MM.1S (cell line): ENCODE measurements at regions not wholly inside any gene's neighbourhood (a gene's known extent, or its start where the extent isn't known, plus 50 kb on each side); places are given as distances from the start of the nearest gene placed in this dataset.

ENCODE experiments used
- DNase-seq: peaks from one replicate; pipeline ENCODE4 v3.0.0-alpha.2; 2015
- H2AFZ ChIP-seq: fragments of 300-600 bp; sonication (generic); 2 replicates; pipeline ENCODE4 v1.6.0; 2016; ENCODE audit warnings: antibody characterized with exemption, low read length
- H3F3A ChIP-seq: fragments of 300-600 bp; sonication (generic); 2 replicates; pipeline ENCODE4 v1.6.1; 2016; ENCODE audit warnings: mild to moderate bottlenecking, antibody characterized with exemption, low read length, moderate library complexity, mixed read lengths; ENCODE audit not compliant: insufficient read depth
- H3K27ac ChIP-seq: fragments of 300-600 bp; sonication (generic); 2 replicates; pipeline ENCODE4 v1.5.1; 2016; ENCODE audit warnings: mild to moderate bottlenecking, low read length
- H3K27me3 ChIP-seq: fragments of 300-600 bp; sonication (generic); replicated peaks from 2 replicates; pipeline ENCODE4 v1.6.0; 2016; ENCODE audit warnings: low read length; ENCODE audit not compliant: insufficient read depth
- H3K36me3 ChIP-seq: fragments of 300-600 bp; sonication (generic); replicated peaks from 2 replicates; pipeline ENCODE4 v1.6.1; 2016; ENCODE audit warnings: mild to moderate bottlenecking, low read length, mixed read lengths; ENCODE audit not compliant: insufficient read depth
- H3K4me1 ChIP-seq: fragments of 300-600 bp; sonication (generic); 2 replicates; pipeline ENCODE4 v1.6.1; 2016; ENCODE audit warnings: low read length, mixed read lengths
- H3K4me2 ChIP-seq: fragments of 300-600 bp; sonication (generic); 2 replicates; pipeline ENCODE4 v1.6.0; 2016; ENCODE audit warnings: low read depth, low read length
- H3K4me3 ChIP-seq: fragments of 300-600 bp; sonication (generic); 2 replicates; pipeline ENCODE4 v1.5.1; 2016; ENCODE audit warnings: low read length, mixed read lengths
- H3K79me2 ChIP-seq: fragments of 300-600 bp; sonication (generic); 2 replicates; pipeline ENCODE4 v1.6.1; 2016; ENCODE audit warnings: mixed run types, low read length, mixed read lengths
- H3K9ac ChIP-seq: fragments of 300-600 bp; sonication (generic); 2 replicates; pipeline ENCODE4 v1.6.1; 2016; ENCODE audit warnings: low read length, mixed read lengths
- H3K9me2 ChIP-seq: fragments of 300-600 bp; sonication (generic); replicated peaks from 2 replicates; pipeline ENCODE4 v1.6.1; 2016; ENCODE audit warnings: mild to moderate bottlenecking, low read length, mixed read lengths; ENCODE audit not compliant: insufficient read depth
- H3K9me3 ChIP-seq: fragments of 300-600 bp; sonication (generic); replicated peaks from 2 replicates; pipeline ENCODE4 v1.6.1; 2016; ENCODE audit warnings: mild to moderate bottlenecking, low read length, mixed read lengths; ENCODE audit not compliant: insufficient read depth
- H4K20me1 ChIP-seq: fragments of 300-600 bp; sonication (generic); 2 replicates; pipeline ENCODE4 v1.6.1; 2016; ENCODE audit warnings: mild to moderate bottlenecking, low read length, moderate library complexity, mixed read lengths; ENCODE audit not compliant: insufficient read depth
- EZH2 ChIP-seq: fragments of 300-600 bp; sonication (generic); optimal IDR thresholded peaks from 2 replicates; pipeline ENCODE3; 2017; ENCODE audit warnings: low read depth, mild to moderate bottlenecking, antibody characterized with exemption, low read length, mixed read lengths
- EZH2phosphoT487 ChIP-seq: fragments of 300-600 bp; sonication (generic); IDR thresholded peaks from 2 replicates; pipeline ENCODE4 v1.6.1; 2018; ENCODE audit warnings: antibody characterized with exemption, low read length
- TF ChIP-seq, protein P1 (sequence below): fragments of 300-600 bp; sonication (generic); IDR thresholded peaks from 2 replicates; pipeline ENCODE4 v1.5.1; 2016; ENCODE audit warnings: antibody characterized with exemption, low read length, mixed read lengths

DNA sequence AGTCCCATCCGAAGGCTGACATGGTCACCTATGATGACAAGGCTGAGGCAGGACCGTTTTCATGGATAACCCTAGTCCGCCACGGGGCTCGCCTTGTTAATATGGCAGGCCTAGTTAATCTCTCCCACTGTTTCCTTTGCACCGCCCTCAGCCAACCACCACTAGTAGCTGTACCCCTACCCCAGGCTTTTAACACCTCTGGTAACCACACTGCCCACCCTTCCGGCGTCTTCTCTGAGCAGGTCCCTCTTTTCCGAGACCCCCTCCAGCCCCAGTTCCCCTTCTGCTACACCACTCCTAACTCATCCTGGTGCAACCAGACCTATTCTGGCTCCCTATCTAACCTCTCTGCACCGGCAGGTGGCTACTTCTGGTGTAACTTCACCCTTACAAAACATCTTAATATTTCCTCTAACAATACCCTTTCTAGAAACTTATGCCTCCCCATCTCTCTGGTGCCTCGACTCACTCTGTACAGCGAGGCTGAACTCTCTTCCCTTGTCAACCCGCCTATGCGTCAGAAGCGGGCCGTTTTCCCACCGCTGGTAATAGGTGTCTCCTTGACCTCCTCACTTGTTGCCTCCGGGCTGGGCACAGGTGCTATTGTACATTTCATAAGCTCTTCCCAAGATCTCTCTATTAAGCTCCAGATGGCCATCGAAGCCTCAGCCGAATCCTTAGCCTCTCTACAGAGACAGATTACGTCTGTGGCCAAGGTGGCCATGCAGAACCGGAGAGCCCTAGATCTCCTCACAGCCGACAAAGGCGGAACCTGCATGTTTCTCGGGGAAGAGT is 964.4 kb downstream of the RPA4 start:
- Histone ChIP-seq H3K36me3 (no peaks in the 10 kb centered on the region), H2AFZ (no peak overlapping the region), H3K4me1 (no peaks in the 10 kb centered on the region), H3K79me2 (no peaks in the 10 kb centered on the region), H3K4me2 (no peak overlapping the region), H3F3A (no peaks in the 10 kb centered on the region), H3K9ac (no peak overlapping the region), H3K27me3 (no peaks in the 10 kb centered on the region), H3K9me2 (no peaks in the 10 kb centered on the region), H3K4me3 (no peak overlapping the region), H3K9me3 (no peaks in the 10 kb centered on the region), H3K27ac (no peak overlapping the region), H4K20me1 (no peaks in the 10 kb centered on the region)
- DNase-seq = no peak
- TF ChIP-seq EZH2 (no peak), EZH2phosphoT487 (no peak)
- TF ChIP-seq, protein P1, sequence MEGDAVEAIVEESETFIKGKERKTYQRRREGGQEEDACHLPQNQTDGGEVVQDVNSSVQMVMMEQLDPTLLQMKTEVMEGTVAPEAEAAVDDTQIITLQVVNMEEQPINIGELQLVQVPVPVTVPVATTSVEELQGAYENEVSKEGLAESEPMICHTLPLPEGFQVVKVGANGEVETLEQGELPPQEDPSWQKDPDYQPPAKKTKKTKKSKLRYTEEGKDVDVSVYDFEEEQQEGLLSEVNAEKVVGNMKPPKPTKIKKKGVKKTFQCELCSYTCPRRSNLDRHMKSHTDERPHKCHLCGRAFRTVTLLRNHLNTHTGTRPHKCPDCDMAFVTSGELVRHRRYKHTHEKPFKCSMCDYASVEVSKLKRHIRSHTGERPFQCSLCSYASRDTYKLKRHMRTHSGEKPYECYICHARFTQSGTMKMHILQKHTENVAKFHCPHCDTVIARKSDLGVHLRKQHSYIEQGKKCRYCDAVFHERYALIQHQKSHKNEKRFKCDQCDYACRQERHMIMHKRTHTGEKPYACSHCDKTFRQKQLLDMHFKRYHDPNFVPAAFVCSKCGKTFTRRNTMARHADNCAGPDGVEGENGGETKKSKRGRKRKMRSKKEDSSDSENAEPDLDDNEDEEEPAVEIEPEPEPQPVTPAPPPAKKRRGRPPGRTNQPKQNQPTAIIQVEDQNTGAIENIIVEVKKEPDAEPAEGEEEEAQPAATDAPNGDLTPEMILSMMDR = no peak

DNA sequence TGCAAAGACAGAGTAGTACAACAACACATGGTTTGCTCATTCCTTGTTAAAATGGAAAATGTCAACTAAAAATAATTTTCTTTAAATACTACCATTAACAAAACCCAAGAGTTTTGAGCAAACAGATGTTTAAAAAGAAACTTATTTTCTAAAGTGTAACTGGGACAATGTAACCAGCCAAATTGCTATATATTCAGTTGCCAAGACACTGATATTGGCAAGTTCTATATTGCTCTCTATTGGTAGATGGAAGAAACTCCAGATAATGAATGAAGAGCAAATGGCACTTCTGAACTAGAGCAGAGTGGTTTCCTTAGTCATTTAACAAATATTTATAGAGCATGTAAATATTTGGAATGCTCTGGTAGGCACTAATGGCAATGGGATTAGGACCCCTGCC is 966.2 kb downstream of the RPA4 start:
- Histone ChIP-seq H3K27me3 (no peaks in the 10 kb centered on the region), H3K9me2 (no peaks in the 10 kb centered on the region), H3K9me3 (no peaks in the 10 kb centered on the region), H3F3A (no peaks in the 10 kb centered on the region), H3K79me2 (no peaks in the 10 kb centered on the region), H3K4me1 (no peaks in the 10 kb centered on the region), H3K36me3 (no peaks in the 10 kb centered on the region), H3K4me2 (no peak overlapping the region), H4K20me1 (no peaks in the 10 kb centered on the region), H3K27ac (no peak overlapping the region), H3K9ac (no peak overlapping the region), H3K4me3 (no peak overlapping the region), H2AFZ (no peak overlapping the region)
- TF ChIP-seq EZH2phosphoT487 = no peak
- DNase-seq = no peak

DNA sequence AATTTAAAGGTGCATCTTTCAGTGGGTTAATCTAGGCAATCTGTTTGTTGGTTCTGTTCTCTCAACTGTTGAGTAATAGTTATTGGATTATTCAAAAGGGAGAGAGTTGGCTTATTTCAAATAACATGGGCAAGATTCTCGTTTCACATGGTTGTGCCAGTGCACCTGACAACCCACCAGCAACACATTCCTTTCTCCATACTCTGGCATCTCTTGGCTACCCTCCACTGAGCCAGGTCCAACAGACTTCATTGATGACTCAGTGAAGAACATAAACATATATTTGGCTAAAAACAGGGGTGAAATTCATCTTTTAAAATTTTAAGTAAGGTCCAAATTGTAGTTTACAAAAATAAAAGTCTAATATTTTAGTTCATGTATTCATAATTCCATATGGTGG is 967.2 kb downstream of the RPA4 start:
- TF ChIP-seq EZH2phosphoT487 = no peak
- TF ChIP-seq, protein P1 = no peak
- TF ChIP-seq EZH2 = no peak
- no peaks in the 10 kb centered on the region for H3K79me2 ChIP-seq
- H3K27me3 ChIP-seq = no peaks in the 10 kb centered on the region
- no peak overlapping the region for H3K4me2 ChIP-seq
- no peak overlapping the region for H2AFZ ChIP-seq
- no peak overlapping the region for H3K9ac ChIP-seq
- no peaks in the 10 kb centered on the region for H3K9me3 ChIP-seq
- no peak for DNase-seq
- no peaks in the 10 kb centered on the region for H3K4me1 ChIP-seq
- H3K36me3 ChIP-seq = no peaks in the 10 kb centered on the region
- no peaks in the 10 kb centered on the region for H3F3A ChIP-seq
- no peak overlapping the region for H3K4me3 ChIP-seq
- no peaks in the 10 kb centered on the region for H3K9me2 ChIP-seq
- H4K20me1 ChIP-seq = no peaks in the 10 kb centered on the region
- no peak overlapping the region for H3K27ac ChIP-seq

DNA sequence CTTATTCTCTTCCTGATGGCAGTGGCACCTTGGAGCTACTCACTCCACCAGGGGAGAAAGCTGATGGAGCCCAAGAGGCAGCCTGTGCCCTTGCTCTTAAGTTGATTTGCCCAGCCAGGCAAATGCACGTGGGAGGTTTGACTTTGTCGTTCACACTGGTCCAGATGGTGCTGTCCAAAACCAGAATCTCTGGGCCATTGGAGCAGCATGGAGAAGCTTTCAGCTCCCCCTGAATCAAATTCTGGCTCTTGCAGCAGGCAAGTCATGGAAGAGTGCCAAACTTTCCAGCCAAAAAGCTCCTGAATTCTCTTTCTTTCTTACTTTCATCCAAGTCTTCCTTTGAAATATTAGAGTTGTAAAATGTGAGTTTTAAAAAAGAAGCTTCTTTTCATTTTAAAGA is 970.4 kb downstream of the RPA4 start:
- Histone ChIP-seq H4K20me1 (no peaks in the 10 kb centered on the region), H3K27ac (no peak overlapping the region), H3K4me2 (no peak overlapping the region), H3K9ac (no peak overlapping the region), H3F3A (no peaks in the 10 kb centered on the region), H2AFZ (no peak overlapping the region), H3K36me3 (no peaks in the 10 kb centered on the region), H3K9me2 (no peaks in the 10 kb centered on the region), H3K4me1 (no peaks in the 10 kb centered on the region), H3K27me3 (no peaks in the 10 kb centered on the region), H3K9me3 (no peaks in the 10 kb centered on the region), H3K4me3 (no peak overlapping the region), H3K79me2 (no peaks in the 10 kb centered on the region)
- TF ChIP-seq, protein P1 = no peak
- TF ChIP-seq EZH2phosphoT487 (no peak), EZH2 (no peak)
- DNase-seq = no peak
